ENCODE measurements at regions not wholly inside any gene's neighbourhood (a gene's known extent, or its start where the extent isn't known, plus 50 kb on each side); places are given as distances from the start of the nearest gene placed in this dataset.
A peak's percentile ranks its signal among the peaks of the same experiment; 100 is the strongest.
"Not testable (repeated sequence)": the region's sequence is repeated elsewhere in the genome, so short reads cannot be mapped to it uniquely, and the experiment has no call there.

DNA sequence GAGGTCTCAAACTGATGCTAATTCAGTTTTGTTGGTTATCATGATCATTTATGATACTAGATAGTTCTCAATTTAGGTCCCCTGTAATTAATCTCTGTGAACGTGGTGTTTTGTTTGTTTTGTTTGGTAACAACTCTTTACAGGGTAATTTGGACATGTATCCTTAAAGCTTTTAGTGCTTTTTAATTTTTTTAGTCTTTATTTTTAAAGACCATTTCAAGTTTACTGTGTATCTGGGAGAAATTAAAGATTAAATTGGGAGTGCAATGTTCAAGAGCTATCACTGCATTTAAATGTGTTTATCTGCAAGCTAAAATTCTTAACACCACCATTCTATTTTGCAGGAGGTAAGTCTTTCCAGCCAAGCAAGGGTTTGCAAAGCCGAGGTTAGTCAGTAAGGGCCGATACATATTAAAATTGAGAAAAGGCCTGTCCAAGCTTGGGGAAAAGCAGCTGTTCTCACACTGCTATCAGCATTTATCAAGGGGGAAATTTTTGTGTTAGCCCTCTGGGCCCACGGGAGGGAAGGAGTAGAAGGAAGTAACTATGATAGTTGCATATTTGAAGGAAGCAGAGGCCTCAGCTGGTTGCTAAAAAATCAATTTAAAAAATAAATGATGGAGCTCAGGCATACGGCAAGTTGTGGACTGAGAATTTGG, 59.3 kb upstream of the ZNF217 start:
- TF ChIP-seq, protein P1, sequence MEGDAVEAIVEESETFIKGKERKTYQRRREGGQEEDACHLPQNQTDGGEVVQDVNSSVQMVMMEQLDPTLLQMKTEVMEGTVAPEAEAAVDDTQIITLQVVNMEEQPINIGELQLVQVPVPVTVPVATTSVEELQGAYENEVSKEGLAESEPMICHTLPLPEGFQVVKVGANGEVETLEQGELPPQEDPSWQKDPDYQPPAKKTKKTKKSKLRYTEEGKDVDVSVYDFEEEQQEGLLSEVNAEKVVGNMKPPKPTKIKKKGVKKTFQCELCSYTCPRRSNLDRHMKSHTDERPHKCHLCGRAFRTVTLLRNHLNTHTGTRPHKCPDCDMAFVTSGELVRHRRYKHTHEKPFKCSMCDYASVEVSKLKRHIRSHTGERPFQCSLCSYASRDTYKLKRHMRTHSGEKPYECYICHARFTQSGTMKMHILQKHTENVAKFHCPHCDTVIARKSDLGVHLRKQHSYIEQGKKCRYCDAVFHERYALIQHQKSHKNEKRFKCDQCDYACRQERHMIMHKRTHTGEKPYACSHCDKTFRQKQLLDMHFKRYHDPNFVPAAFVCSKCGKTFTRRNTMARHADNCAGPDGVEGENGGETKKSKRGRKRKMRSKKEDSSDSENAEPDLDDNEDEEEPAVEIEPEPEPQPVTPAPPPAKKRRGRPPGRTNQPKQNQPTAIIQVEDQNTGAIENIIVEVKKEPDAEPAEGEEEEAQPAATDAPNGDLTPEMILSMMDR (IDR thresholded peaks at IDR 0.05; ENCODE audit: insufficient read depth, low read depth, low read length, missing control alignments), result no peak
- DNase-seq (ENCODE audit: low read depth), result peak; percentile 67
- peak overlapping the region; percentile 57 for H3K4me3 ChIP-seq (ENCODE audit: low read depth, low read length)

DNA sequence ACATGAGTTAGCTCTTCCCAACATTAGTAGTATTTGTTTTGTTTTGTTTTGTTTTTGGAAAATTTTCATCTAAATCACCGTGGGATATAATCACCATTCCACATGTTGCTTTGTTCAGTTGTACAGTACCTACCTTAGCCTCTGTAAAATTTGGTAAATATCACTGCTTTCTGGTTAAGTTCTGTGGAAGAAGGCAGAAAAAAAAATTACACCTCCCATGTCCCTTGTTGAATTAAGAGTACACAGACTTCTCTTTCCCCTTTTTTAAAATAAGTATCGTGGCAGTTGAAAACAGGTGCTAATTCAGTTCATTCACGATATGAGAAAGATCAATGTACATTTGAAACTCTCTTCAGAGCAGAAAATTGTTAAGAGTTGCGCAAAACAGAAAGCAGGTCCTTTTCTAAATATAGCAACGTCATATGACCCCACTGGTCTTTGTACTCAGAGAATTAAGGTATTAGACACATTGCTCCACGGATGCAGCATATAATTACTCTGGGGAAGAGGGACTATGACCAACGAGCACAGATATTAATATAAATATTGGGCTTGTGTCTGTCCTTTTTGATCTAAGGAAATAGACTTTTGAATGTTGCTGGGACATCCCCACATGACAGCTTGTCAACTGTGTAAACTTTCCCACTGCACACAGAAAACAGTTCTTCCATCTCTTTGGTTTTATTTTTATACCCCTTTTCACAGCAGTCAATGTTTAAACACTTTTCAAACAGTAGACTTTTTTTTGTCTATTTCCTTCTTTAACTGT, 58.6 kb upstream of the ZNF217 start:
- TF ChIP-seq, protein P1 (IDR thresholded peaks at IDR 0.05; ENCODE audit: insufficient read depth, low read depth, low read length, missing control alignments), result no peak
- peak; percentile 91 for DNase-seq (ENCODE audit: low read depth)
- H3K4me3 ChIP-seq (ENCODE audit: low read depth, low read length), result peak overlapping the region; percentile 57

DNA sequence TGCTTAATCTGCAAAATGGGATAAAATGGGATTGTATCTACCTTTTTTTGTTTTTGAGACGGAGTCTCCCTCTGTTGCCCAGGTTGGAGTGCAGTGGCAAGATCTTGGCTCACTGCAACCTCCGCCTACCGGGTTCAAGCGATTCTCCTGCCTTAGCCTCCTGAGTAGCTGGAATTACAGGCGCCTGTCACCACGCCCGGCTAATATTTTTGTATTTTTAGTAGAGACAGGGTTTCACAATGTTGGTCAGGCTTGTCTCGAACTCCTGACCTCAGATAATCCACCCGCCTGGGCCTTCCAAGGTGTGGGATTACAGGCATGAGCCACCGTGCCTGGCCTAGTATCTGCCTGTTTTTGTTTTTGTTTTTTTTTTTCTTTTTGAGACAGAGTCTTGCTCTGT, 55.9 kb upstream of the ZNF217 start:
- H3K4me3 ChIP-seq (ENCODE audit: low read depth, low read length); DNase-seq (ENCODE audit: low read depth): not testable (repeated sequence)

DNA sequence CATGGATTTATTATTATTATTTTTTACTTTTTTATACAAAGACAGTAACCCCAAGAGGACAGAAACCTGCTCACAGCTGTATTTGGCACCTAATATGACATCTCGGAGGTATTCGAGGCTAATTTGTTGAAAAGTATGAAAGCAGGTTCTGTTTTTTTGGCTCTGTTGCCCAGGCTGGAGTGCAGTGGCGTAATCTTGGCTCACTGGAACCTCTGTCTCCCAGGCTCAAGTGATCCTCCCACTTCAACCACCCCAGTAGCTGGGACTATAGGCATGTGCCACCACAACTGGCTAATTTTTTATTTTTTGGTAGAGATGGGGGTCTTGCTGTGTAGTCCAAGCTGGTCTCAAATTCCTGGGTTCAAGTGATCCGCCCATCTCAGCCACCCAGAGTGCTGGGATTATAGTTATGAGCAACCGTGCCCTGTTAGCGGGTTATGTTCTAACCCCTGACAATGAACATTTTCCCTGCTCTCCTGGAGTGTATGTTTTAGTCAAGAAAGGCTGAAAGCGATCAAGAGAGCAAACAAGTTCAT, 53.7 kb upstream of the ZNF217 start:
- TF ChIP-seq, protein P1 (IDR thresholded peaks at IDR 0.05; ENCODE audit: insufficient read depth, low read depth, low read length, missing control alignments), result no peak
- no peak for DNase-seq (ENCODE audit: low read depth)
- H3K4me3 ChIP-seq (ENCODE audit: low read depth, low read length), result no peak overlapping the region

DNA sequence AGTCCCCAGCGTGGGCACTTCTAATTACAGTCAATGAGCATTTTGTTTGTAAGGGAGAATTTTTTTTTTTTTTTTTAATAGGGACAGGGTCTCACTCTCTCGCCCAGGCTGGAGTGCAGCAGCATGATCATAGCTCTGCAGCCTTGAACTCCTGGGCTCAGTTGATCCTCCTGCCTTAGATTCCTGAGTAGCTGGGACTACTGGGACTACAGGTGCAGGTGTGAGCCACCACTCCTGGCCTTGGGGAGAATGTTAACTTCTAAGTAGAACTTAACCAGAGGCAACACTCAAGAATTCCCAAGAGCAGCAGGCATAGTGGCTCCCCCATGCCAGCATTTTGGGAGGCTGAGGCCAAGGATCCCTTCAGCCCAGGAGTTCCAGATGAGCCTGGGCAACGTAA, 52.9 kb upstream of the ZNF217 start:
- TF ChIP-seq, protein P1 (IDR thresholded peaks at IDR 0.05; ENCODE audit: insufficient read depth, low read depth, low read length, missing control alignments), result no peak
- no peak overlapping the region for H3K4me3 ChIP-seq (ENCODE audit: low read depth, low read length)
- DNase-seq (ENCODE audit: low read depth), result no peak

DNA sequence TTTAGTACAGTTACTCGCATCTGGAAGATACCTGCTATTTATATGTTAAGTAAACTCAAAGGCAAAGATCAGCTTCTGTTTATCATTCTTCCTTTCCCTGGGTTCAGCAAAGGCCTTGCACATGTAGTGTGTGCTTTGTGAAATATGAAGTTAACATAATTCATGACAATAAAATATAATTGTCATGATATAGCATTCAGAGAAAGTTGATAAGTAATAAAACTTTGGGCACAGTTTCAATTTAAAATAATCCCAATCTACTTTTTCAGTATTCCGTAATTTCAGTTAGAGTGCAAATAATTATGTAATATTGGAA, 51.9 kb upstream of the ZNF217 start:
- TF ChIP-seq, protein P1 (IDR thresholded peaks at IDR 0.05; ENCODE audit: insufficient read depth, low read depth, low read length, missing control alignments), result no peak

DNA sequence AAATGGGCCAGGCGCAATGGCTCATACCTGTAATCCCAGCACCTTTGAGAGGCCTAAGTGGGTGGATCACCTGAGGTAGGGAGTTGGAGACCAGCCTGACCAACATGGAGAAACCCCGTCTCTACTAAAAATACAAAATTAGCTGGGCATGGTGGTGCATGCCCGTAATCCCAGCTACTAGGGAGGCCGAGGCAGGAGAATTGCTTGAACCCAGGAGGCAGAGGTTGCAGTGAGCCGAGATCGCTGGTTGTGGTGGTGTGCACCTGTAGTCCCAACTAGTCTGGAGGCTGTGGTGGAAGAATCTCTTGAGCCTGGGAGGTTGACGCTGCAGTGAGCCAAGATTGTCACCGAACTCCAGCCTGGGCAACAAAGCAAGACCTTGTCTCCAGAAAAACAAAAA, 50.5 kb upstream of the ZNF217 start:
- not testable (repeated sequence) for DNase-seq (ENCODE audit: low read depth); H3K4me3 ChIP-seq (ENCODE audit: low read depth, low read length)

More for the DNA sequence above, 51.9 kb upstream of the ZNF217 start:
- DNase-seq (ENCODE audit: low read depth), result no peak
- H3K4me3 ChIP-seq (ENCODE audit: low read depth, low read length), result no peak overlapping the region

Measured in GM12865 (cell line).